HCT116 (cell line): ENCODE measurements at regions not wholly inside any gene's neighbourhood (a gene's known extent, or its start where the extent isn't known, plus 50 kb on each side); places are given as distances from the start of the nearest gene placed in this dataset.

Experiments used
- CTCF ChIP-seq, 3 experiments: fragments of 200-600 bp in 1 of 3; sonication (generic) in 1 of 3; IDR thresholded peaks in 2 of 3; conservative IDR thresholded peaks in 1 of 3; 2 replicates each; pipeline ENCODE4 v1.5.1; 2012 to 2017; ENCODE audit warnings: low read depth in 2 of 3, low read length in 2 of 3, antibody characterized with exemption in 1 of 3, borderline replicate concordance in 1 of 3, control low read depth in 1 of 3, mild to moderate bottlenecking in 1 of 3, mixed read lengths in 1 of 3, mixed run types in 1 of 3, moderate library complexity in 1 of 3; ENCODE audit not compliant: insufficient read depth in 1 of 3
- POLR2A ChIP-seq: IDR thresholded peaks from 2 replicates; pipeline ENCODE4 v1.7.0; 2011; ENCODE audit warnings: borderline replicate concordance; ENCODE audit not compliant: insufficient read depth, insufficient read length; ENCODE audit errors: extremely low read depth
- POLR2AphosphoS5 ChIP-seq: IDR thresholded peaks from 2 replicates; pipeline ENCODE4 v1.6.1; 2011; ENCODE audit warnings: mild to moderate bottlenecking, low read depth, low read length, moderate library complexity
- ZFX ChIP-seq: fragments of 450-650 bp; IDR thresholded peaks from 2 replicates; pipeline ENCODE4 v1.6.1; 2017
- ZNF274 ChIP-seq: fragments of 200-500 bp; sonication (Bioruptor generic); IDR thresholded peaks from 2 replicates; pipeline ENCODE4 v1.6.1; 2014; ENCODE audit warnings: mild to moderate bottlenecking, low read depth, low read length, inconsistent platforms

GRCh38 chr5:58002323-58002722 lies 457.6 kb downstream of the PLK2 start:
- TF ChIP-seq CTCF (IDR thresholded peaks at IDR 0.05 in 2 of 3, conservative IDR thresholded peaks at IDR 0.05 in 1 of 3; ENCODE audit: borderline replicate concordance in 1 of 3, insufficient read depth in 1 of 3, low read depth in 2 of 3, low read length in 2 of 3): no peak
- TF ChIP-seq POLR2AphosphoS5: no peak
- no peak for TF ChIP-seq ZFX
- no peak for TF ChIP-seq ZNF274
- no peak for TF ChIP-seq POLR2A
